HG03575 (cell line): ENCODE measurements at regions not wholly inside any gene's neighbourhood (a gene's known extent, or its start where the extent isn't known, plus 50 kb on each side); places are given as distances from the start of the nearest gene placed in this dataset.
"Not testable (repeated sequence)": the region's sequence is repeated elsewhere in the genome, so short reads cannot be mapped to it uniquely, and the experiment has no call there.

Source experiments
- ATAC-seq: cut with Tn5 transposase; IDR thresholded peaks from one replicate; pipeline ENCODE4 v1.9.1; 2021; ENCODE audit not compliant: unreplicated experiment, insufficient number of reproducible peaks, low FRiP score; ENCODE audit errors: extremely low read depth

- no peak for ATAC-seq
Observed at GRCh38 chr4:133314991-133315390, 165.9 kb downstream of the PCDH10 start.

GRCh38 chr4:133287396-133287795 is 138.3 kb downstream of the PCDH10 start:
- no peak for ATAC-seq

DNA sequence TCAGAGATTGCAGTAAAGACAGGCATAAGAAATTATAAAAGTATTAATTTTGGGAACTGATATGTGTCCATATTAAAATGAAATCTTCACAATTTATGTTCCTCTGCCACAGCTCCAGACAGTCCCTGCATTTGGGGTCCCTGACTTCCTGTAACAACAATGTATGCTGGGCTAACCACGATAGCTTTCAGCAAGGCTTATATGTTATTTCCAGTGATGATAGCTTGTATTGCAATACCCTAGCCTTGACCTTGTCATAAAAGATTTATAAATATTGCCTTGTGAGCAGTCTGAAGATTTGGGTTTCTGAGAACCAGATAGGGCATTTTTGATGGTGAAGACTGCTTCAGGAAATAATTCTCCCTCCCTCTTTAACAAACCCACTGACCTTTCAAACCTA is 129.5 kb downstream of the PCDH10 start:
- no peak for ATAC-seq

- not testable (repeated sequence) for ATAC-seq
Observed at GRCh38 chr4:133277940-133278339, 128.8 kb downstream of the PCDH10 start.

- no peak for ATAC-seq
Observed at GRCh38 chr4:133275246-133275645, 126.2 kb downstream of the PCDH10 start.

GRCh38 chr4:133273401-133273800 is 124.3 kb downstream of the PCDH10 start:
- no peak for ATAC-seq

DNA sequence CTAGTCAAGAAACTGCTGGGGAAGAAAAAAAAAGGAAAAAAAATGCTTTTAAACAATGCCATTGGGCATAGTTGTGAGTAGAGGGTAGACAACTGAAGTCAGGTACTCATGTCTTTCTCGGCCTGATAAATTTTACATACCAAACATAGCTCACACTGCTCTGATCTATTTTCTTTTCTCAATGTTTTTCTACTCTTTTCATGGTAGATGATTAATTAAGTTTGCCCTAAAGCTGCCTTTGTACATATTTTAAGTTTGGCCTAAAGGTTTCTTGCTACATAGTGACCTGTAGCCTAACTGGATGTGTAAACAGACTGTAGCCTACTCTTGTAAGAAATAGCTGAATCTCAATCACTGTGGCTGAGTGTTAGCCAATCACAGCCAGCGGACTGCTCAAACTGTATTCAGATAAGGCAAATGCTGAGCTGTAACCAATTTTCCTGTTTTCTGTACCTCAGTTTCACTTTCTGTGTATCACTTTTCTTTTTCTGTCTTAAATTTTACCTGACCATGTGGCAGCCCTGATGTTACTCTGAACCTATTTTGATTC is 121.0 kb downstream of the PCDH10 start:
- no peak for ATAC-seq

DNA sequence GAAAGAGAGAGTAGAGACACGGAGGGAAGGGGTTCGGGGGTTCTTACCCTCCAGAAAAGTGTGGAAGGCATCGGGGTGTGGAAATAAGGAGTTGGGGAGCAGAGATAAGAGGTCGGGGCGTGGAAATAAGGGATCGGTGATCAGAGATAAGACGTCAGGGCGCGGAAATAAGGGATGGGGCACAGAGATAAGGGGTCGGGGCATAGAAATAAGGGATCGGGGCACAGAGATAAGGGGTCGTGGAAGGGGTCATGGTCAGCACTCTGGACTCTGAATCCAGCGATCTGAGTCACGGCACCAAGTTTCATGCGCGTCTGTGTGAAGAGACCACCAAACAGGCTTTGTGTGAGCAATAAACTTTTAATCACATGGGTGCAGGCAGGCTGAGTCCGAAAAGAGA is 119.1 kb downstream of the PCDH10 start:
- ATAC-seq = no peak

- not testable (repeated sequence) for ATAC-seq
Observed at GRCh38 chr4:133267506-133267905, 118.4 kb downstream of the PCDH10 start.

- not testable (repeated sequence) for ATAC-seq
Observed at GRCh38 chr4:133266966-133267365, 117.9 kb downstream of the PCDH10 start.

- not testable (repeated sequence) for ATAC-seq
Observed at GRCh38 chr4:133264251-133264650, 115.2 kb downstream of the PCDH10 start.

- ATAC-seq = no peak
Observed at GRCh38 chr4:133263104-133263503, 114.0 kb downstream of the PCDH10 start.

- no peak for ATAC-seq
Observed at GRCh38 chr4:133247861-133248260, 98.8 kb downstream of the PCDH10 start.

DNA sequence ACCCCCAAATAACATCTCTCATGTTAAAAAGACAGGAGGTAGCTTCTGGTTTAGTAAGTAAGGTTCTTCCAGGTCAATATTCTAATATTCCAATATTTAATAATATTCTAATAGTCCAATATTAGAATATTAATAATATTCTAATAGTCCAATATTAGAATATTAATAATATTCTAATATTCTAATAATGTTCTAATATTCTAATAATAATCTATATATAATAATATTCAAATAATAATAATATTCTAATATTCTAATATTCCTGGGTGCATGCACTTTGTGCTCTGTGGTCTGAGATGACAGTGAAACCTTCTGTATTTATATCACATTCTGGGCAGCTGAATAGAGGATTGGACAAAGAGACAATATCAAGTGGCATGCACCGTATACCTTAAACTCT is 96.1 kb downstream of the PCDH10 start:
- no peak for ATAC-seq
